ENCODE measurements at regions not wholly inside any gene's neighbourhood (a gene's known extent, or its start where the extent isn't known, plus 50 kb on each side); places are given as distances from the start of the nearest gene placed in this dataset.

DNA sequence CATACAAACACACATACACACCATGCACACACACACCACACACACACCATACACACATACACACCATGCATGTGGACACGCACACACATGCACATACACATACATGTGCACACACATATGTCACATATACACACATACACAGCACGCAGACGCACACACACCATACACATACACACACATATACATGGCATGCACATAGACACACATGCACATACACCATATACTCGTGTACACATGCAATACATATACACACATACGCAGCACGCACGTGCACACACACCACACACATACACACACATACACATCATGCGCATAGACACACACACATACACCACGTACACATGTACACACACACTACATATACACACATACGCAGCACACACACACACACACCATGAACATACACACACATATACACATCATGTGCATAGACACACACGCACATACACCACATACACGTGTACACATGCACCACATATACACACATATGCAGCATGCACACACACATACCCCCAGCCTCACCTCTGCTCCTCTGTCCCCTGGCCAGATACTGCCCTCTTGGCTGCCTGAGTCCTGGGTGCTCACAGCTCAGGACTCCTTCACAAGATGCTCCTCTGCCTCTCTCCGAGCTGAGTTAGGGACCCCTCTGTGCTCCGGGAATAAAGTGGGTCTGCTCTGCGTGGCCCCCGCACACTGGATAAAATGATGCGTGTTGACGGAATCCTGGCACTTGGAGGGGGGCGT, 70.9 kb upstream of the ARHGEF7 start:
- no peak overlapping the region for H3K27ac Mint-ChIP-seq
- H3K4me3 Mint-ChIP-seq, result no peak overlapping the region
- no peak for DNase-seq
- H3K27me3 ChIP-seq (ENCODE audit: control insufficient read depth in 2 of 2, insufficient read depth in 2 of 2, low read length in 2 of 2), result no peaks in the 10 kb centered on the region
- H2AFZ ChIP-seq (ENCODE audit: insufficient read depth, low read depth, low read length, poor library complexity, severe bottlenecking), result no peak overlapping the region
- H3K27me3 Mint-ChIP-seq (ENCODE audit: low read depth in 3 of 3), result peaks cover 2 to 10% (median 6%) of the 10 kb centered on the region in 3 donors
- WGBS (ENCODE audit: insufficient coverage), result 96% methylated on average over 17 of the region's 19 CpGs
- intact Hi-C loops (cut with micrococcal nuclease), result loop anchor here in 1 of 2 donors (10.0 kb wide), 1 partner anchor 129 kb away; the partner anchor contains the start of gene ANKRD10
- H4K20me1 ChIP-seq (ENCODE audit: insufficient read depth, low read length), result no peaks in the 10 kb centered on the region
- no peaks in the 10 kb centered on the region for H3K79me2 ChIP-seq (ENCODE audit: insufficient read depth, low read length)
- no peak overlapping the region for H3K4me2 ChIP-seq (replicated peaks; ENCODE audit: extremely low read depth, low read length, poor library complexity, severe bottlenecking)
- no peak overlapping the region for H3K27ac ChIP-seq (ENCODE audit: low read depth in 1 of 2, low read length in 2 of 2)
- H3K9me3 ChIP-seq (replicated peaks in 1 of 2; ENCODE audit: control insufficient read depth in 1 of 2, insufficient read depth in 1 of 2, low read length in 2 of 2), result no peaks in the 10 kb centered on the region
- H3K9me3 Mint-ChIP-seq, result peaks cover 0 to 4% (median 0%) of the 10 kb centered on the region in 7 donors
- peaks cover 11% of the 10 kb centered on the region for H3K4me1 Mint-ChIP-seq
- TF ChIP-seq, protein P1, sequence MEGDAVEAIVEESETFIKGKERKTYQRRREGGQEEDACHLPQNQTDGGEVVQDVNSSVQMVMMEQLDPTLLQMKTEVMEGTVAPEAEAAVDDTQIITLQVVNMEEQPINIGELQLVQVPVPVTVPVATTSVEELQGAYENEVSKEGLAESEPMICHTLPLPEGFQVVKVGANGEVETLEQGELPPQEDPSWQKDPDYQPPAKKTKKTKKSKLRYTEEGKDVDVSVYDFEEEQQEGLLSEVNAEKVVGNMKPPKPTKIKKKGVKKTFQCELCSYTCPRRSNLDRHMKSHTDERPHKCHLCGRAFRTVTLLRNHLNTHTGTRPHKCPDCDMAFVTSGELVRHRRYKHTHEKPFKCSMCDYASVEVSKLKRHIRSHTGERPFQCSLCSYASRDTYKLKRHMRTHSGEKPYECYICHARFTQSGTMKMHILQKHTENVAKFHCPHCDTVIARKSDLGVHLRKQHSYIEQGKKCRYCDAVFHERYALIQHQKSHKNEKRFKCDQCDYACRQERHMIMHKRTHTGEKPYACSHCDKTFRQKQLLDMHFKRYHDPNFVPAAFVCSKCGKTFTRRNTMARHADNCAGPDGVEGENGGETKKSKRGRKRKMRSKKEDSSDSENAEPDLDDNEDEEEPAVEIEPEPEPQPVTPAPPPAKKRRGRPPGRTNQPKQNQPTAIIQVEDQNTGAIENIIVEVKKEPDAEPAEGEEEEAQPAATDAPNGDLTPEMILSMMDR (IDR thresholded peaks at IDR 0.05), result no peak
- no peaks in the 10 kb centered on the region for H3K36me3 Mint-ChIP-seq
- no peaks in the 10 kb centered on the region for H3K36me3 ChIP-seq (replicated peaks in 1 of 2; ENCODE audit: control insufficient read depth in 1 of 2, insufficient read depth in 2 of 2, low read length in 2 of 2)
- H3K4me3 ChIP-seq (replicated peaks in 1 of 3; ENCODE audit: low read depth in 2 of 3, low read length in 3 of 3), result no peak overlapping the region
- H3K4me1 ChIP-seq (ENCODE audit: control insufficient read depth in 1 of 2, insufficient read depth in 2 of 2, low read length in 2 of 2), result no peaks in the 10 kb centered on the region
- H3K9ac ChIP-seq (ENCODE audit: insufficient read depth, low read length, poor library complexity, severe bottlenecking), result no peak overlapping the region

GRCh38 chr13:111043575-111043982, 71.5 kb upstream of the ARHGEF7 start:
- H3K4me2 ChIP-seq (replicated peaks; ENCODE audit: extremely low read depth, low read length, poor library complexity, severe bottlenecking), result no peak overlapping the region
- H3K9ac ChIP-seq (ENCODE audit: insufficient read depth, low read length, poor library complexity, severe bottlenecking), result no peak overlapping the region
- no peak overlapping the region for H3K4me3 Mint-ChIP-seq
- no peaks in the 10 kb centered on the region for H3K9me3 ChIP-seq (replicated peaks in 1 of 2; ENCODE audit: control insufficient read depth in 1 of 2, insufficient read depth in 1 of 2, low read length in 2 of 2)
- 92% methylated on average over 10 of the region's 12 CpGs for WGBS (ENCODE audit: insufficient coverage)
- intact Hi-C loops (cut with micrococcal nuclease), result loop anchor here in 1 of 2 donors (10.0 kb wide), 1 partner anchor 129 kb away; the partner anchor contains the start of gene ANKRD10
- no peaks in the 10 kb centered on the region for H4K20me1 ChIP-seq (ENCODE audit: insufficient read depth, low read length)
- H3K4me1 ChIP-seq (ENCODE audit: control insufficient read depth in 1 of 2, insufficient read depth in 2 of 2, low read length in 2 of 2), result no peaks in the 10 kb centered on the region
- no peaks in the 10 kb centered on the region for H3K36me3 Mint-ChIP-seq
- no peak overlapping the region for H3K27ac Mint-ChIP-seq
- H3K9me3 Mint-ChIP-seq, result peaks cover 0 to 4% (median 0%) of the 10 kb centered on the region in 7 donors
- peaks cover 11% of the 10 kb centered on the region for H3K4me1 Mint-ChIP-seq
- H3K36me3 ChIP-seq (replicated peaks in 1 of 2; ENCODE audit: control insufficient read depth in 1 of 2, insufficient read depth in 2 of 2, low read length in 2 of 2), result no peaks in the 10 kb centered on the region
- H3K79me2 ChIP-seq (ENCODE audit: insufficient read depth, low read length), result no peaks in the 10 kb centered on the region
- H3K4me3 ChIP-seq (replicated peaks in 1 of 3; ENCODE audit: low read depth in 2 of 3, low read length in 3 of 3), result no peak overlapping the region
- no peak for DNase-seq
- H2AFZ ChIP-seq (ENCODE audit: insufficient read depth, low read depth, low read length, poor library complexity, severe bottlenecking), result no peak overlapping the region
- no peaks in the 10 kb centered on the region for H3K27me3 ChIP-seq (ENCODE audit: control insufficient read depth in 2 of 2, insufficient read depth in 2 of 2, low read length in 2 of 2)
- TF ChIP-seq, protein P1 (IDR thresholded peaks at IDR 0.05), result no peak
- H3K27me3 Mint-ChIP-seq (ENCODE audit: low read depth in 3 of 3), result peaks cover 2 to 10% (median 6%) of the 10 kb centered on the region in 3 donors
- no peak overlapping the region for H3K27ac ChIP-seq (ENCODE audit: low read depth in 1 of 2, low read length in 2 of 2)
